Fibroblast of mammary gland (primary cell): ENCODE measurements at regions not wholly inside any gene's neighbourhood (a gene's known extent, or its start where the extent isn't known, plus 50 kb on each side); places are given as distances from the start of the nearest gene placed in this dataset.

Experiments used
- DNase-seq: peaks from one replicate; pipeline ENCODE4 v3.0.0-alpha.2; 2010; ENCODE audit warnings: low read depth
- H3K4me3 ChIP-seq: 2 replicates; pipeline ENCODE4 v1.5.1; 2011; ENCODE audit warnings: low read depth, mild to moderate bottlenecking, low read length, moderate library complexity; ENCODE audit not compliant: control insufficient read depth
- TF ChIP-seq, protein P1 (sequence below): conservative IDR thresholded peaks from 2 replicates; pipeline ENCODE4 v1.5.1; 2011; ENCODE audit warnings: low read depth, low read length, inconsistent platforms; ENCODE audit not compliant: control insufficient read depth, insufficient read depth

DNA sequence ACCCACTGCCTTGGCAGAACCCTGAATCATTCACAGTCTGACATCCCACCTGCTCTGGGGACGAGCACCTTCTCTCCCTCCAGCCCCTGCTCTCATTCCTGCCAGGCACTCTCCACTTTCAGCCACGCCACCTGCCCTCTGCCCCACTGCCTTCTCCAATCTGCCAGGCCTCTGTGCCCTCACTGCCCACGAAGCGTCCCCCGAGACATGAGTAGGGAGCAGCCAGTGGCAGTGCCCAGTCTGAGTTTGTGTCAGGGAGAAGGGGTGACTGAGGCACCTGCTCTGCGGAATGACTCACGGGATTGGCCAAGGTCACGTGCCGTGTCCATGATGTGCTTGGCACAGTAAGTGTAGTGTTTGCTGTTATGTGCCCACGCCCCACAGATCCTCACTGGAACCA, 215.2 kb upstream of the PPP2R2D start:
- TF ChIP-seq, protein P1, sequence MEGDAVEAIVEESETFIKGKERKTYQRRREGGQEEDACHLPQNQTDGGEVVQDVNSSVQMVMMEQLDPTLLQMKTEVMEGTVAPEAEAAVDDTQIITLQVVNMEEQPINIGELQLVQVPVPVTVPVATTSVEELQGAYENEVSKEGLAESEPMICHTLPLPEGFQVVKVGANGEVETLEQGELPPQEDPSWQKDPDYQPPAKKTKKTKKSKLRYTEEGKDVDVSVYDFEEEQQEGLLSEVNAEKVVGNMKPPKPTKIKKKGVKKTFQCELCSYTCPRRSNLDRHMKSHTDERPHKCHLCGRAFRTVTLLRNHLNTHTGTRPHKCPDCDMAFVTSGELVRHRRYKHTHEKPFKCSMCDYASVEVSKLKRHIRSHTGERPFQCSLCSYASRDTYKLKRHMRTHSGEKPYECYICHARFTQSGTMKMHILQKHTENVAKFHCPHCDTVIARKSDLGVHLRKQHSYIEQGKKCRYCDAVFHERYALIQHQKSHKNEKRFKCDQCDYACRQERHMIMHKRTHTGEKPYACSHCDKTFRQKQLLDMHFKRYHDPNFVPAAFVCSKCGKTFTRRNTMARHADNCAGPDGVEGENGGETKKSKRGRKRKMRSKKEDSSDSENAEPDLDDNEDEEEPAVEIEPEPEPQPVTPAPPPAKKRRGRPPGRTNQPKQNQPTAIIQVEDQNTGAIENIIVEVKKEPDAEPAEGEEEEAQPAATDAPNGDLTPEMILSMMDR: no peak
- no peak for DNase-seq
- no peak overlapping the region for H3K4me3 ChIP-seq

DNA sequence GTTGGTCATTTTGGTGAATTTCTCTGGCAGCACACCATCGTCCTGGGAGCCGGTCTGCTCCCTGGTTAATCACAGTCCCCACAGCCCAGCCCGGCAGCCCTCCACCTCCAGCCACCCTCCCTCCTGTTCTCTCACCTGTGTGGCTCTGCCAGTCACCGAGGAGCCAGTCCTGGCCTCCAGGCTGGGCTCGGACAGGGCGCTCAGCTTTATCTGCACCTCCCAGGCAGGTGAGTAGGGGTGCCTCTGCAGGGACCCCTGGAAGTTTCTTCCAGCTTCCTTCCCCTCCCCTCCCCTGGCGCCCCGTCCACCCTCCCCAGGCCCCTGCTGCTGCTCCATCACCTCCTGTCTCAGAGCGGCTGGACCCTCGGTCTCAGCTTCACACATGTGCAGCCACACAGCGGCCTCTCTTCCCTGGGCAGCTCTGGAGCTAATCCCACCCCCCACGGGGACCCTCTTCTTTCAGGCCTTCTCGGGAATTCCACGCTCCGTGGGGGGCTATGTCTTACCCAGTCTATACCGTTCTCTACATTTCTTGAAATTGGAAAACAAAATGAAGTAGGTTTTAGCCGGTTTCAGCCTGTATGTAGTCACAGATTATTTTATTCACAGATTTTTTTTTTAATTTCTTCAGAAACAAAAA, 213.9 kb upstream of the PPP2R2D start:
- H3K4me3 ChIP-seq: no peak overlapping the region
- TF ChIP-seq, protein P1: no peak
- DNase-seq: no peak

DNA sequence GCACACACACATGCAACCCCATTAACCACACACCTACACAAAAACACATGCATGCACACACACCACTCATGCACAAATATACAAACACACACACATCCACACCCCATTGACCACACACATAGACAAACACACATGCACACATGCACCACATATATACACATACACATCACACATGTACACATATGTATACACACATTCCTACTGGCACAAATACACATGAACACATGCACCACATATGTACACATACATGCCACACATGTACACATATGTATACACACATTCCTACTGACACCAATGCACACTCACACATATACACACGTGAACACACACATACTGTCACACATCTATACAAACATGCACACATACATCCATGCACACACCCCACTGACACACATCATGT, 212.5 kb upstream of the PPP2R2D start:
- DNase-seq: no peak
- H3K4me3 ChIP-seq: no peak overlapping the region
- TF ChIP-seq, protein P1: no peak

DNA sequence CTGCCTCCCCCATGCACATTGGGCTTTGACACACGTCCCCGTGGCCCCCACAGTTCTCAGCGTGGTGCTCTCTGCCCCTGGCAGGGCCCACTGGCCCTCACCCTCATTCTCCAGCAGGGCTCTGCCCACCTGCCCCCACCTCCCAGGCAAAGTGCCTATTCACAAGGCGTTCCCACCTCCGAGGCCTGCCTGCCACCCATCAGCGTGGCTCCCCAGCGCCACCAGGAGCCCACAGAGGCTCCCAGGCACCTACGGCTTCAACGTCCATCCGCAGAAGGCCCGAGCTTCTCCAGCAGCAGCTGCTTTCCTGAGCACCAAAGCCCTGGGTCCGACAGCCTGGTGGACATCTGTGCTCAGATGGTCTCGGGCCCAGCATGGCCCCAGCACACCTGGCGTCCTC, 211.8 kb upstream of the PPP2R2D start:
- no peak overlapping the region for H3K4me3 ChIP-seq
- DNase-seq: no peak
- TF ChIP-seq, protein P1: no peak

DNA sequence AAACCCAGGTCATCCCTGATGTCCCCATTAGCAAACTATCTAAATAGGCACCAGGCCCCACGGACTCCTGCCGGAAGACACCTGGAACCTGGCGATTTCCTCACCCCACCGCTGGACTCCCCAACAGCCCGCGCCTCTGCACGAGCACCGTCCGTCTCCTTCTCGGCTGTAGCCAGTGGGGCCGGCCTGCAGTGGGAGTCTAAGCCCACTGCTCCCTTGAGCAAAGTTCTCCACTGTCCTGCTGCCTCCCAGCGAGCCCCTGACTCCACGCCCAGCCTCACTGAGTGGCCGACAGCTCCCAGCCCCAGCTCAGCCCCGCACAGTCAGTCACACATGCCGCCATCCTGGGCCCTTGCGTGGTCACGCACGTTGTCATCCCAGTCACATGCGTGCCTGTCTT, 211.3 kb upstream of the PPP2R2D start:
- no peak overlapping the region for H3K4me3 ChIP-seq
- DNase-seq: no peak
- TF ChIP-seq, protein P1: no peak

DNA sequence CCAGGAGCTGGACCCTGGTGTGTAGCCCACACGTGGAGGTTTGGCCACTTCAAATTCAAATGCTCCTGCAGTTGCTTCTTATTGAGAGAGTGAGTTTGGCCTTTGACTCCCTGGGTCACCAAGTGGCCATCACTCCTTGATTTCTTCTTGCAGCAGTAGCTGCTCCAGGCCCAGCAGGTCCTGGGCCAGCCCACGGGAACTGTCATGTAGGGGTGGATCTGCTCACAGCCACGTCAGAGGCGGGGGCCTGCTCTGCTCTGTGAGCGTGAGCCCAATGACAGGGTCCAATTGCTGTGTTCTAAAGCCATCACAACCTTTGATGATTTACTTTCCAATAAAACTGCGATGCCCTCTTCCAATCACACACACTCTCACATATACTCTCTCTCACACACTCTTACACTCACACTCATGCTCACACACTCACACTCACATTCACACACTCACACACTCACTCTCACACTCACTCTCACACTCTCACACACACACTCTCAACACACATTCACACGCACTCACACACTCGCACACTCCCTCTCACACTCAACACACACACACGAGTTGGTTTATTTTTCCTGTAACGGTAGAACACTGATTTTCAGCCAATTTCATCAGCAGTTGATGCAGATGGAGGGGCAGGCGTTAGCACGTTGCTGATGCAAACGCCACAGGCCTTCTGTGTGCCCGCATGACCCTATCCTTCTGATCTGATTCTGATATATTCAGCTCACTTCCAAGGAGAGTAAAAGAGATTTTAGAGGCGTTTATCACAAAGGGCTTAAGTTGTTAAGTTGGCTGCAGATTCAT, 210.7 kb upstream of the PPP2R2D start:
- DNase-seq: no peak

More for the DNA sequence above, 210.7 kb upstream of the PPP2R2D start:
- TF ChIP-seq, protein P1: no peak
- H3K4me3 ChIP-seq: no peak overlapping the region
